ENCODE measurements at regions not wholly inside any gene's neighbourhood (a gene's known extent, or its start where the extent isn't known, plus 50 kb on each side); places are given as distances from the start of the nearest gene placed in this dataset.

GRCh38 chr2:18800240-18800971 lies 211.0 kb upstream of the NT5C1B start (continued):
- TF ChIP-seq JUN (CRISPR knock-in tag; IDR thresholded peaks at IDR 0.05): peak; percentile 99
- peak; percentile 100 for TF ChIP-seq HMG20A (CRISPR knock-in tag; IDR thresholded peaks at IDR 0.05; ENCODE audit: borderline replicate concordance)
- TF ChIP-seq, protein P1, sequence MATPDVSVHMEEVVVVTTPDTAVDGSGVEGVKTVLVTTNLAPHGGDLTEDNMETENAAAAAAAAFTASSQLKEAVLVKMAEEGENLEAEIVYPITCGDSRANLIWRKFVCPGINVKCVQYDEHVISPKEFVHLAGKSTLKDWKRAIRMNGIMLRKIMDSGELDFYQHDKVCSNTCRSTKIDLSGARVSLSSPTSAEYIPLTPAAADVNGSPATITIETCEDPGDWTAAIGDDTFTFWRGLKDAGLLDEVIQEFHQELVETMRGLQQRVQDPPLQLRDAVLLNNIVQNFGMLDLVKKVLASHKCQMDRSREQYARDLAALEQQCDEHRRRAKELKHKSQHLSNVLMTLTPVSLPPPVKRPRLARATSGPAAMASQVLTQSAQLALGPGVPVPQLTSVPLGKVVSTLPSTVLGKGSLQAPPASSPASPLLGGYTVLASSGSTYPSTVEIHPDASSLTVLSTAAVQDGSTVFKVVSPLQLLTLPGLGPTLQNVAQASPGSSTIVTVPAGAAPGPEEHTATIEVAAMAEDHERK (CRISPR knock-in tag; IDR thresholded peaks at IDR 0.05; ENCODE audit: low read depth): no peak
- peak; percentile 66 for TF ChIP-seq ZNF770 (CRISPR knock-in tag; IDR thresholded peaks at IDR 0.05)
- TF ChIP-seq SATB2 (CRISPR knock-in tag; IDR thresholded peaks at IDR 0.05): peak; percentile 97
- TF ChIP-seq RORA (CRISPR knock-in tag; IDR thresholded peaks at IDR 0.05): peak; percentile 99
- TF ChIP-seq HHEX (CRISPR knock-in tag; IDR thresholded peaks at IDR 0.05): peak; percentile 100
- TF ChIP-seq HMGA1 (CRISPR knock-in tag; conservative IDR thresholded peaks at IDR 0.05): no peak
- peak; percentile 84 for TF ChIP-seq MED13 (CRISPR knock-in tag; IDR thresholded peaks at IDR 0.05)
- peak; percentile 100 for TF ChIP-seq TBX3 (IDR thresholded peaks at IDR 0.05; ENCODE audit: borderline replicate concordance)
- TF ChIP-seq, protein P2, sequence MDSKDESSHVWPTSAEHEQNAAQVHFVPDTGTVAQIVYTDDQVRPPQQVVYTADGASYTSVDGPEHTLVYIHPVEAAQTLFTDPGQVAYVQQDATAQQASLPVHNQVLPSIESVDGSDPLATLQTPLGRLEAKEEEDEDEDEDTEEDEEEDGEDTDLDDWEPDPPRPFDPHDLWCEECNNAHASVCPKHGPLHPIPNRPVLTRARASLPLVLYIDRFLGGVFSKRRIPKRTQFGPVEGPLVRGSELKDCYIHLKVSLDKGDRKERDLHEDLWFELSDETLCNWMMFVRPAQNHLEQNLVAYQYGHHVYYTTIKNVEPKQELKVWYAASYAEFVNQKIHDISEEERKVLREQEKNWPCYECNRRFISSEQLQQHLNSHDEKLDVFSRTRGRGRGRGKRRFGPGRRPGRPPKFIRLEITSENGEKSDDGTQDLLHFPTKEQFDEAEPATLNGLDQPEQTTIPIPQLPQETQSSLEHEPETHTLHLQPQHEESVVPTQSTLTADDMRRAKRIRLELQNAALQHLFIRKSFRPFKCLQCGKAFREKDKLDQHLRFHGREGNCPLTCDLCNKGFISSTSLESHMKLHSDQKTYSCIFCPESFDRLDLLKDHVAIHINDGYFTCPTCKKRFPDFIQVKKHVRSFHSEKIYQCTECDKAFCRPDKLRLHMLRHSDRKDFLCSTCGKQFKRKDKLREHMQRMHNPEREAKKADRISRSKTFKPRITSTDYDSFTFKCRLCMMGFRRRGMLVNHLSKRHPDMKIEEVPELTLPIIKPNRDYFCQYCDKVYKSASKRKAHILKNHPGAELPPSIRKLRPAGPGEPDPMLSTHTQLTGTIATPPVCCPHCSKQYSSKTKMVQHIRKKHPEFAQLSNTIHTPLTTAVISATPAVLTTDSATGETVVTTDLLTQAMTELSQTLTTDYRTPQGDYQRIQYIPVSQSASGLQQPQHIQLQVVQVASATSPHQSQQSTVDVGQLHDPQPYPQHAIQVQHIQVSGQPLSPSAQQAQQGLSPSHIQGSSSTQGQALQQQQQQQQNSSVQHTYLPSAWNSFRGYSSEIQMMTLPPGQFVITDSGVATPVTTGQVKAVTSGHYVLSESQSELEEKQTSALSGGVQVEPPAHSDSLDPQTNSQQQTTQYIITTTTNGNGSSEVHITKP (CRISPR knock-in tag; IDR thresholded peaks at IDR 0.05; ENCODE audit: low read depth): no peak
- no peak for TF ChIP-seq AGO1 (IDR thresholded peaks at IDR 0.05; ENCODE audit: low read depth, low read length, poor library complexity, severe bottlenecking)
- peak; percentile 86; the same call in 1 of the 2 replicates for TF ChIP-seq ZIK1 (CRISPR knock-in tag; IDR thresholded peaks at IDR 0.05; ENCODE audit: borderline replicate concordance, low read depth)
- TF ChIP-seq, protein P3, sequence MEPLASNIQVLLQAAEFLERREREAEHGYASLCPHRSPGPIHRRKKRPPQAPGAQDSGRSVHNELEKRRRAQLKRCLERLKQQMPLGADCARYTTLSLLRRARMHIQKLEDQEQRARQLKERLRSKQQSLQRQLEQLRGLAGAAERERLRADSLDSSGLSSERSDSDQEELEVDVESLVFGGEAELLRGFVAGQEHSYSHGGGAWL (CRISPR knock-in tag; IDR thresholded peaks at IDR 0.05): peak; percentile 66; the same call in 1 of the 2 replicates
- peak; percentile 85 for TF ChIP-seq MAFF (IDR thresholded peaks at IDR 0.05; ENCODE audit: low read depth, low read length)
- no peak for TF ChIP-seq ZNF768 (CRISPR knock-in tag; IDR thresholded peaks at IDR 0.05)
- TF ChIP-seq ZNF34 (CRISPR knock-in tag; IDR thresholded peaks at IDR 0.05; ENCODE audit: borderline replicate concordance): 0 out of 2 replicates have a peak, but pooled peaks have one; percentile 57
- TF ChIP-seq ZNF350 (CRISPR knock-in tag; IDR thresholded peaks at IDR 0.05; ENCODE audit: borderline replicate concordance, low read depth): peak; percentile 90
- TF ChIP-seq FOXA3 (CRISPR knock-in tag; IDR thresholded peaks at IDR 0.05): peak; percentile 100
- peak; percentile 99 for TF ChIP-seq NFKBIZ (CRISPR knock-in tag; IDR thresholded peaks at IDR 0.05)
- TF ChIP-seq ZFX (CRISPR knock-in tag; IDR thresholded peaks at IDR 0.05; ENCODE audit: low read depth): peak; percentile 50
- peak; percentile 58; the same call in 1 of the 2 replicates for TF ChIP-seq DMAP1 (CRISPR knock-in tag; IDR thresholded peaks at IDR 0.05)
- no peak for TF ChIP-seq EED (CRISPR knock-in tag; IDR thresholded peaks at IDR 0.05)
- TF ChIP-seq ZNF274 (CRISPR knock-in tag; IDR thresholded peaks at IDR 0.05): peak; percentile 79; the same call in 1 of the 2 replicates
